Right lobe of liver (tissue), 4 donors: ENCODE measurements at regions not wholly inside any gene's neighbourhood (a gene's known extent, or its start where the extent isn't known, plus 50 kb on each side); places are given as distances from the start of the nearest gene placed in this dataset.

Experiments used
- POLR2A ChIP-seq: fragments of 450-650 bp; IDR thresholded peaks from one replicate; pipeline ENCODE4 v1.6.1; 2017; ENCODE audit warnings: antibody characterized with exemption, mild to moderate bottlenecking
- TF ChIP-seq, protein P1 (sequence below), 4 donors: fragments of 200-600 bp in 3 of 4; fragments of 450-650 bp in 1 of 4; IDR thresholded peaks; one replicate each; pipeline versions ENCODE4 v1.5.1 to v1.8.0; 2016 to 2022; ENCODE audit warnings: antibody characterized with exemption in 4 of 4, mild to moderate bottlenecking in 2 of 4
- donor health status: DM: no; HTN: no; CAD: no.
- donor health status: DM: no; HTN: no; CAD: no.
- donor health status: DM: no; HTN: yes; CAD: no.

DNA sequence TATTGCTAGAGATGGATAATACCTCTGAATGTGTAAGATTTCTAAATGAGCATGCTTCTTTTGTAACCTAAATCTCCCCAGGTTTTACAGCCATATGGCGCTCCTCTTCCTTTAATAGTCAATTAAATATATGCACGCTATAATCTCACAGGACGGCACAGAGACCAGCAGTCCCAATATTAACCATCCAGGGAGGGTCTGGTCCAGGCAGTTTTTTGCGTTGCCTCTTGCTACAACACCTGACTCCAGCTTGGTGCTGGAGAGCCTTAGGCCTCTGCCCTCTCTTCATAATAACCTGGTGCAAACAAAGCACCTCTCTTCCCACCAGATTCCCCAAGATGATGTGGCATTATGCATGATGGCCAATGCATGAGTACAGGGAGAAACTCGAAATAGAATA lies 183.4 kb downstream of the LY86 start:
- TF ChIP-seq, protein P1, sequence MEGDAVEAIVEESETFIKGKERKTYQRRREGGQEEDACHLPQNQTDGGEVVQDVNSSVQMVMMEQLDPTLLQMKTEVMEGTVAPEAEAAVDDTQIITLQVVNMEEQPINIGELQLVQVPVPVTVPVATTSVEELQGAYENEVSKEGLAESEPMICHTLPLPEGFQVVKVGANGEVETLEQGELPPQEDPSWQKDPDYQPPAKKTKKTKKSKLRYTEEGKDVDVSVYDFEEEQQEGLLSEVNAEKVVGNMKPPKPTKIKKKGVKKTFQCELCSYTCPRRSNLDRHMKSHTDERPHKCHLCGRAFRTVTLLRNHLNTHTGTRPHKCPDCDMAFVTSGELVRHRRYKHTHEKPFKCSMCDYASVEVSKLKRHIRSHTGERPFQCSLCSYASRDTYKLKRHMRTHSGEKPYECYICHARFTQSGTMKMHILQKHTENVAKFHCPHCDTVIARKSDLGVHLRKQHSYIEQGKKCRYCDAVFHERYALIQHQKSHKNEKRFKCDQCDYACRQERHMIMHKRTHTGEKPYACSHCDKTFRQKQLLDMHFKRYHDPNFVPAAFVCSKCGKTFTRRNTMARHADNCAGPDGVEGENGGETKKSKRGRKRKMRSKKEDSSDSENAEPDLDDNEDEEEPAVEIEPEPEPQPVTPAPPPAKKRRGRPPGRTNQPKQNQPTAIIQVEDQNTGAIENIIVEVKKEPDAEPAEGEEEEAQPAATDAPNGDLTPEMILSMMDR (IDR thresholded peaks at IDR 0.05): no peak
- TF ChIP-seq POLR2A: no peak
